Stimulated activated CD4-positive, alpha-beta T cell treated with anti-CD3 and anti-CD28 coated beads, Interleukin-2, amount 100 ng/mL, for 48 hours (primary cell): ENCODE measurements at regions not wholly inside any gene's neighbourhood (a gene's known extent, or its start where the extent isn't known, plus 50 kb on each side); places are given as distances from the start of the nearest gene placed in this dataset.
"Not testable (repeated sequence)": the region's sequence is repeated elsewhere in the genome, so short reads cannot be mapped to it uniquely, and the experiment has no call there.

Source experiments
- DNase-seq, 2 donors: peaks; one replicate each; pipeline ENCODE4 v3.0.0-alpha.2; 2020

DNA sequence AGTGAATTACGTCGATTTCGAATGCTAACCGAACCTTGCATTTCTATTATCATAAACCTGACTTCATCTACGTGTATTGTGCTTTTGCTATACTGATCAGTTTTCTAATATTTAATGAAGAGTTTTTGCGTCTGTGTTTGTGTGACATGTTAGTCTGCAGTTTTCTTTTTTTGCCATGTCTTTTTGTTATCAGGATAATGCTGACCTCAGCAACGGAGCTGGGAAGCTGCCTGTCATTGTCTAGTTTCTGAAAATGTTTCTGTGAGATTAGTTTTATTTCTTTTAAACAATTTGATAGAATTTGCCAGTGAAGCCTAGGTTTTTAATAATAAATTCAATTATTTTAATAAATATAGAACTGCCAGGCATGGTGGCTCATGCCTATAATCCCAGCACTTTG, 139.3 kb downstream of the LAT start:
- DNase-seq, result not testable (repeated sequence)

DNA sequence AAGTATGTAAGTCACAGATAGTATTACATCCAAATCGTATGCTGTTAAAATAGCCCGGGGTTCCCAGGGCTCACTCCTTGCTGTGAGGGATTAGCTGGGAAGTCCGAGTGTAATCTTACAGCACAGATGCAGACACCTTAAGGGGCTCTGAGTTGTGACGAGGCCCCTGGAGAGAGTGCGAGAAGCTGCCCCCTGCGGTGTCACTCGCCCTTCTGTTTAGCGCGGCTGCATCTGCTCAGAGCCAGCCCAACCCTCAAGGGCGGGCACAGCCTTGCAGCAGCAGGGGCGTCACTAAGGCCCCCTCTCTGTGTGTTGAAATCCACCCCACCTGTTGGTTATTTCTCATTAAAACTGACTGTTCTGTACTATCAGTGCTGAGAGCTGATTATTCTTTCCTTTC, 135.8 kb downstream of the LAT start:
- not testable (repeated sequence) for DNase-seq

DNA sequence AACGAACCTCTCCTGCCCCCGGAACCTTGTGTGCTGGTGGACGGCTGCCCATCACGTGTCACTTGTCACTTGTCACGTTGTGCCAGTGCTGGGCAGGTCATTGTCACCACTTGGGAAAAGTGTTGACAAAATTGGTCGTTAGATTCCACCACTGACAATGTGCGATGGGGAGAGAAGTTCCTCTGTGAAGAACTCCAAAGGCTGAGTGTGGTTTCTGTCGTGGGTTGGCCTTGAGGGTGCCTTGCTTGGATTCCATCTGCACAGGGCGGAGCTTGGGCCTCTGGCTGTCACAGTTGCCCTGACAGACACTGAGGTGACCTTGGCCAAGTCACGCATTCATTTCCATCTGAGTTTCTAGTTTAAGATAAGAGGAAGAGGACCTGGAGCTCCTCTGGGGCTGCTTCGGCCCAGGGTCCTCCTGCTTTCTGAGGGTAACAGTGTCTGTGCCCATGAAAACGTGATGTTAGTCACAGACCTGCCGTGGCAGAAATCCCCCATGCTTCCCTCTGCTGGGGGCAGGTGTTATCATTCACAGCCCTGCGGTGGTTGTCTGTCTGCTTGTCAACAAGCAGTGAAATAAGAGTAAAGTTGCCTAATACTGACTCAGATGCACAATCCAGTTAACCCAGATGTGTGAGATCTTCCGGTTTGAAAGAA, 133.6 kb downstream of the LAT start:
- not testable (repeated sequence) for DNase-seq

DNA sequence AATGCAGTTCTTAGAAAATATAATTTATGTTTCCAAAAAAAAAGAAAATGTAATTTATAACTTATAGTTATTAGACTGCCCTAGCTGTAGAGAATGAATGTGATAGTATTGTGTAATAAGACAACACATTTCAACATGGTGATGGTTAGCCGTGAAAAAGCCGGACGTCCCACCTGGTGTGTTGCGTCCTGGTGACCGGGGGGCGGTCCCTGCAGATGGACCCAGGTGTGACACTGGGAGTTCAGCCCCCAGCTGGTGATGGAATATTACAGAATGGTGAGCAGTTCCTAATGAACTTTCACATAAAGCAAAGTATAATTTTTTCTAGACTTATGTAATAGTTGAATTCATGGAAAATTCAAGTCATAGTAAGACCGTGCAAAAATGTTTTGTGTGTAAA, 132.8 kb downstream of the LAT start:
- no peak for DNase-seq

DNA sequence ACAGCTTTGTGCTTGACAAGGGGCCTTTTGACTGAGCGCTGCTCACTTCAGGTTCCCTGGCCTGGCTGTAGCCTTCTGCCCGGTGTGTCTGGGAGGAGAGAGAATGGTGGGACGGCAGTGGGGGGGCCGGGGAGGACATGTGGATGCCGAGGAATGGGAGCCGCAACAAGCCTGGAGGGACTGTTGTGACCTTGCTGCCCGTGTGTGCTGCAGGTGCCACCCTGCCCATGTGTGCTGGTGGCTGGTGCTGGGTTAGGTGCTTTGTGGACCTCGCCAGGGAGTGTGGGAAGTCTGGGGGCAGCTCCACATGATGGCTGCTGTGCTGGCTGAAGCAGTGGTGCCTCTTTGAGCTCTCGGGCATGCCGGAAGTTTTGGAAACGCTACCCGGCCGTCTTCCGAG, 132.1 kb downstream of the LAT start:
- no peak for DNase-seq

DNA sequence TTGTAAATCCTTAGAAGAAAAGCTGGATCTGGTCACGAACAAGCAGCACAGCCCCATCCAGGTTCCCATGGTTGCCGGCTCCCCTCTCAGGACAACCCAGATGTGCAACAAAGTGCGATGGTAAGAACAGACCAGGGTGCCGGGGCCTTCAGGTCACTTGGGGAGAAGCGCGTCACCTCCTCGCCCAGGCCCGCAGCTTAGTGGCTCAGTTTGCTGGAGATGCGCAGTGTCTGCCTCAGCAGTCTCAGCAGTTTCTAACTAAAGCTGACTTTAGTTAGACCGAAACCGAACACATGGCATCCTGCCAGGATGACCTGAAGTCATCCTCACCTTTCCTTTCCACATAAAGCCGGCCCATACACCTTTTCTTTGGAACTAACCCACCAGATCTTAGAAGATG, 131.4 kb downstream of the LAT start:
- not testable (repeated sequence) for DNase-seq

DNA sequence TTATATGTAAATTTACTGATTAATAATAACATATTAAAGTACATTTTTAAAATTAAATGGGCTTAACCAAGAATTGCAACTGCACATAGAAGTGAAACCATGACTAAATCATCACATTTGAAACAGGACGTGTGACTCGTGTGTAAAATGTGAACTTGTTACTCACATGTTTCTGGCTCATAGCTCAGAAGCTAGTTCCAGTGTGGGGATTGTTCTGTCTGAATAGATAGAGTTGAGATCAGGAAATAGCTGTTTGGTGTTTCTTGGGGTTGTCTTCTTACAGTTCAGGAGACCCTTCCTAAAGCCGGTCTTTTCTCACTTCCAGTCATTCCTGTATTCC, 130.9 kb downstream of the LAT start:
- DNase-seq, result not testable (repeated sequence)

DNA sequence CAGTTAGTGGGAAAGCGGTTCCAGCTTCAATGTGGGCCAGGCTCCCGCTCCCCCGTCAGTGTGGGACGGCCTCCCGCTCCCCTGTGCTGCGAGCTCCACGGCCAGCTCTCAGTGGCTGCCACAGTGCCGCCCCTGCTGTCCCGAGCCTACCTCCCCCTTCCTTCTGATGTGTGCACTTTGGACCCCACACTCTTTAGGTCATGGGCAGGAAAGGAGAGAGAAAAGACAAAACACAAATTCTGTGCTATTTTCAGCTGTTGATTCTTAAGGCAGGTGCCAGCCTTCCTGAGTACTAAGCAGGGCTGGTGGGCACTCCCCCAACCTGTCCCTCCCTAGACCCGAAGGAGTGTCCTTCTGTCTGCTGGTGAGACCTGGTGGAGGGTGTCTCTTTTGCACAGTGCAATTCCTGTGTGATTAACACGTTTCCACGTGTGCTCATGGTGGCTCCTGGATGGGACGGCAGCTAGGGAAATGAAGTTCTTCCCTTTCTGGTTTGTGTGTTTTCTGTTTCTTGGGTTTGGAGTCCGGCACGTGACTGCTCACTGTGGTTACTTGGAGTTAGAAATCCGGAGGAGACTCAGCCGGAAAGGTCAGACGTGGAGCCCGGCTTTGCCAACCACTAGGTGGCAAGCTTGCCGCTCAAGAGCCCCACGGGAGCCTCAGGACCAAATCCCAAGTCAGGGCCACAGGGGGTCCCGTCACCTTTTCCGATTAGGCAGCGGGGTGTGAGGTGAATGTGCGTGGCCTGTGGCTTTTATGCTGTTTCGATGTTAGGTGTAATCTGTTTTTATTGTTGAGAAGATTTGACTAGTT, 130.3 kb downstream of the LAT start:
- DNase-seq, result peak; percentile 23 to 43

DNA sequence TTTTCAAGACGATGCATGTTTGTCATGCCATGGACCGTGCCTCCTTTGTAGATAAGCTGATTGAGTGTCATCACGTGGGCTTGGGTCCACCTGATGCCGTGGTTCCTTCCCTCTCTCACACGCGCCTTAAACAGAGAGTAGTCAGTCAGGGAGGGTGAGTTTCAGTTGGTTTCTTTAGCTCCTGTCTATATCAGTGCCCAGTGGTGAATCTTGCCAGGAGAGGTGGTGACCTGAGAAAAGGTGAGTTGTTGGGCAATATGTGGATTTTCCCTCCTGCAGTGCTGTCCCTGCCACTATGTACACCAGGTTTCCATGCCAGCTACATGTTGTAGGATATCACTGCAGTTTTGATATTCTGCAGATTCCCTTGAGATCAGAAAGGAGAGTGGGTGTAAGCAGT, 129.7 kb downstream of the LAT start:
- DNase-seq, result no peak

DNA sequence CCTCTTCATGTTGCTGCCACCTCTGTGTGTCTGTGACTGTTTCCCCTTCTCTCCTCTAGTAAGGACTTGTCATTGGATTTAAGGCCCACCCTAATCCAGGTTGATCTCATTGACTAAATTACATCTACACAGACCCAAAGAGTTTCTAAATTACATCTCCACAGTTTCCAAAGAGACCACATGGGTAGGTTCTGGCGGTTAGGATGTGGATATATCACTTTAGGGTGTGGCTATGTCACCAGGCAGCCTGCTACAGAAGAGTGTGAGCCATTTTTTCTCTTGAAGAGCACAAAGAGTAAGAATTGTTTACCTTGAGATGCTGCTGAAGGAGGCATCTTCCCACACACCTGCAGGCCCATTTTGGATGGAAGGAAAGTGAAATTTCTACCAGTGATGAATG, 128.6 kb downstream of the LAT start:
- not testable (repeated sequence) for DNase-seq

DNA sequence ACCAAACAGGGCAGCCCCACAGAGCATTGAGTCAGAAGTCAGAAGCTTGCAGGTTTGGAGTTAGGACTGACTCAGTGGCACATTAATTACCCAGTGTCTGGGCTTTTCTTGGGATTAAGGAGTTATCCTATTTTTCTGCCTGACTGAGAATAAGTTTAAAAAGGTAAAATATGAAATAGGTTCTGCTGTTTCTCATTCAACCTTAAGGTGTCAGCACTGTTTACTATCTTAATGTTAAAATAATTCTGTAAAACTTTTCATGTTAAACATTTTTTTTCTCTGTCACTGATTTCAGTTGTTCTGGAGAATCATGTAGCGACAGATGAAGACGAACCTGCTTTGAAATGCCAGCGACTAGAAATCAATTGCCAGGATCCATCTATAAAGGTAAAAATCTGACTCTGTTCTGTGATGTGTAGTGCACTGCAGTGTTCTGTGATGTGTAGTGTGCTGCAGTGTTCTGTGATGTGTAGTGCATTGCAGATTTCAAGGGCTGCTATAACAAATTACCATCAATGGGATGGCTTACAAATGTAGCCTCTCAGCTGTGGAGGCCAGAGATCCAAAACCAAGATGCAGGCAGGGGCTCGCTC, 128.0 kb downstream of the LAT start:
- no peak for DNase-seq

DNA sequence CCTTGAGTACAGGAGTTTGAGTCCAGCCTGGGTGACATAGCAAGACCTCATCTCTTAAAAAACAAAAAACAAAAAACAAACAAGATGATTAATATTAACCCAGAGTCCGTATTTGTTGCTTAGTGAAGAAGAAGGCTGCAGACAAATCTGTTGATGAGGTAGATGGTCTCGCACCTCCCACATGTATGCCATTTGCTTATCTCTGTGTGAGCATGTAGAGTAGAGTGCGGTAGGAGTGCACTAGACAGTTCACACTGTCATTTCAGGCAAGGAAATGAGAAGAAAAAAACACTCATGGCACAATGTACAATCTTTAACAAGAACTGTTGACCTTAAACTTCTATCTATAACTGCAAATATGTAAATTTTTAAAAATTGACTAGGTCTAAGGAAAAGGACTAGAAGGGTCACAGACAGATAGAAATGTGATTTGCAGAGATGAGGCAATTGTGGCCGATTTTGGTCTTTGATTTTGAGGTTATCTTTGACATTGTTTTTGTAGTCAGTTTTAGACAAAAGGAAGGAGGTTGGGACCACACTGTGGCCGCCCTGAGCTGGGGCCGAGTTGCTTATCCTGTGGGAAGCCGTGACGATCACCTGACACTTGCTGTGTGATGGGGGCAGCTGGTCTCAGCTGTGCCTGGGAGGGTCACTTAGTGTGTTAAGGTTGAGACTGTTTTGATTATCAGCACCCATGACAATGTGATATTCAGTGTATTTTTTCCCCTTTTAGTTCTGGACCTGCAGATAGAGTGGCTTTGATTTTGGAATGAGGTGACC, 127.2 kb downstream of the LAT start:
- DNase-seq, result not testable (repeated sequence)

DNA sequence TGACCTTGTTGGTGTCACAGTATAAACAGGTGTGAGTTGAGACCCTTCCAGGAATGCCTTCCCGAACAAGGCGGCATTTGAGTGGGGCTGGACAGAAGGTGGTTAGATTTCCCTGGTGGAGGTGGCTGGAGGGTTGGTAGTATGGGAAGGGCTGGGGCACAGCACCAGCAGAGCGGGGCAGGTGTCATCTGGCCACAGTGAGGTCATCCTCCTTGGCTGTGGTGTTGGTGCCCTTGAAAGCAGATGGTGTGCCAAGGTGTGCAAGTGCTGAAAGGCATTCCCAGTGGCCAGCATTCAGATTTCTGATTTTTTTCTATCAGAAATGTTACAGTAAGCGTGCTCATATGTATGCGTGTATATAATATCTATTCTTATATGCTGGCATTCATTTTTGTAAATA, 126.6 kb downstream of the LAT start:
- DNase-seq, result no peak

DNA sequence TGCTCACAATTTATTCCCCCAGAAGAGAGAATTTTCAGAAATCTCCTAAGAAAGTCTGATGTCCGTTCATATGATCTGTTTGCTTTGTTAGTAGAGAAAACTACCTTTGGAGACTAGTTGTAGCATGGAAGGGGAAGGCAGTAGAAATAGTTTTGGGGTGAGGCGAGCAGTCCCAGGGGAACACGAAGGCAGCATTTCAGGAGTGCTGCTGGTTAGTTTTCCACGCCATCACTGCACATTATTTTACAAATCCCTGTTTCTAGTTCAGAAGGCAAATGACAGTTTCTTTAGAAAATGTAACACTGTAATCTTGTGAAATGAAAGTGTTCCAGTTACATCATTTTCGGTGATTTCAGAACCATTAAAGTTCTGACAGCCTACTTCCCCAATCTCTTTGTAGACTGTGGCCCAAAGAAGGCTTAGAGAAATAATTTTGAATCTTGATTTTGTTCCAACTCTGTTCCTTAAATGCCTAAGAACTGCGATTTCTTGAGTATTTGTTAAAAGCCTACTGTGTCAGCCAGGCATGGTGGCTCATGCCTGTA, 123.8 kb downstream of the LAT start:
- DNase-seq, result not testable (repeated sequence)

DNA sequence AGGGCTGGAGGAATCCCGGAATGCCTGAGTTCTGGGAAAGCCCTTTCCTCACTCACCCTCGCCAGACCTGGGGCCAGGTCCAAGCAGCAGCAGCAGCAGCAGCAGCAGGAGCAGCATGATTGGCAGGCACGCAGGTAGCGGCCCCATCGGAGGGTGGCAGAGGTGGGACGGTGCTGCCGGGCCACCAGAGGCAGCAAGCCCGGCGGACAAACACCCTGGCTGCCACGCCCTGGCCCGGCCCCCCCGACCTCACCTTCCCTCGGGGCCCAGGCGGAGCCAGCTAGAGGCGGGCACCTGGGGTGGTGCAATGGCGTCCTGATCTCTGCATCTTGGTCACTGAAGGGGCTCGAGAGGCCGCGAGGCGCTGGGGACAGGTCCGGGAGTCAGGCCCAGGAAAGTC, 122.4 kb downstream of the LAT start:
- no peak for DNase-seq

DNA sequence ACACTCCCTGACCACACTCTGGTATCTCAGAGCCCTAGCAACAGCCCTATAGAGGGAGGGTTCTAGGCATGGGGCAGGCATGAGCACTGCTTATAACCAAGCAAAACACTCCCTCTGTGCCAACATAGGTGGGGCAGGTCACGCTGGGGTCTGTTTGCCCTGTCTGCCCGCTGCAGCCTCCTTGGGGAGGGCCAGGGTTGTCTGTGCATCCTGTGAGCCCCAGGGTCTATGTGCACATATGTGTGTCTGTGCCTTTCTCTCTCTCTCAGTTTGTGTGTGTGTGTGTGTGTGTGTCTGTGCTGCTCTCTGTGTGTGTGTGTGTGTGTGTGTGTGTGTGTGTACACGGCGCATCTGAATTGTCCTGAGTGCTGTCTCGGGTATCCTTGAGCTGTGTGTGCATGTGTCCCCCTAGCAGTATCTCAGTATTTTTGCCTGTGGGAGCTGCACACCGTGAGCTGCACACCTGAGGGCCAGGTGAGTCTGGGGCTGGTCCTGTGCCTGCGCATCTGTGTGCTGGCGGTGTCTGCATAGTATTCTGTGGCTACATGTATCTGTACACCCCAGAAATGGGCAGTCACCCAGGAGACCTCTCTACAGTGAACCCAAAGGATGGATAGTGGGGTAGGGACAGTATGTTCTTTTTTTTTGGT, 121.5 kb downstream of the LAT start:
- DNase-seq, result not testable (repeated sequence)

DNA sequence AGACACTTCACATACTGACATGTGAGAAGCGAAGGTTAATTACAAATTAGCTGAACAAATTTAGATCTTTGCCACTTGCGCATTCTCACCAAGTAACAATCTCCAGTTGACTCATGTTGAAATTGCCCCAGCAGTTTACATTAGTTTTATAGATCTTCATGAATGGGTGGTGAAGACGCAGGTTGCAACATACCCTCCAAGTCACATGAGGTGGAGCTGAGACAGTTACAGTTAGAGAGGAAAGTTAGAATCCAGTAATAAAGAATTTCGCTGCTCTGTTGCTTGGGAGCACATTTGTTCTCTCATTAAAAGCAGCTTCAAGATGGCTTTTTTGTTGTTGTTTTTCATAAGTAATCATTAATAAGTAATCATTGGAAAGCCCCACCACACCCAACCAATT, 119.7 kb downstream of the LAT start:
- DNase-seq, result not testable (repeated sequence)

DNA sequence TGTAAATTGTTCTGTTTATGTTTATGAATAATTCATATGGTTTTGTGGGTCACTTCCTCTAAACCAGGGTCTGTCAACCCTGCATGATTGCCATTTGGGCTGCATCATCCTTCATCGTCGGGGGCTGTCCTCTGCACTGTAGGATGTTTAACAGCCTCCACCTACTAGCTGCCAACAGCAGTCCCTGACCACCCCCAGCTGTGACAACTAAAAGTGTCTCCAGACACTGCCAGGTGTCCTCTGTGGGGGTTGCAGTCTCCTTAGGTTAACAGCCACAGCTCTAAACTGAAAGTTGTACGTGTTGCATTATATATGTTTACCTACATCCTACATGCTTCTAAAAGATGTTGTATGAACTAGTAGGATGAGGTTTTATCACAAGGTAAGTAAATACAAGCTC, 113.1 kb downstream of the LAT start:
- DNase-seq, result not testable (repeated sequence)

DNA sequence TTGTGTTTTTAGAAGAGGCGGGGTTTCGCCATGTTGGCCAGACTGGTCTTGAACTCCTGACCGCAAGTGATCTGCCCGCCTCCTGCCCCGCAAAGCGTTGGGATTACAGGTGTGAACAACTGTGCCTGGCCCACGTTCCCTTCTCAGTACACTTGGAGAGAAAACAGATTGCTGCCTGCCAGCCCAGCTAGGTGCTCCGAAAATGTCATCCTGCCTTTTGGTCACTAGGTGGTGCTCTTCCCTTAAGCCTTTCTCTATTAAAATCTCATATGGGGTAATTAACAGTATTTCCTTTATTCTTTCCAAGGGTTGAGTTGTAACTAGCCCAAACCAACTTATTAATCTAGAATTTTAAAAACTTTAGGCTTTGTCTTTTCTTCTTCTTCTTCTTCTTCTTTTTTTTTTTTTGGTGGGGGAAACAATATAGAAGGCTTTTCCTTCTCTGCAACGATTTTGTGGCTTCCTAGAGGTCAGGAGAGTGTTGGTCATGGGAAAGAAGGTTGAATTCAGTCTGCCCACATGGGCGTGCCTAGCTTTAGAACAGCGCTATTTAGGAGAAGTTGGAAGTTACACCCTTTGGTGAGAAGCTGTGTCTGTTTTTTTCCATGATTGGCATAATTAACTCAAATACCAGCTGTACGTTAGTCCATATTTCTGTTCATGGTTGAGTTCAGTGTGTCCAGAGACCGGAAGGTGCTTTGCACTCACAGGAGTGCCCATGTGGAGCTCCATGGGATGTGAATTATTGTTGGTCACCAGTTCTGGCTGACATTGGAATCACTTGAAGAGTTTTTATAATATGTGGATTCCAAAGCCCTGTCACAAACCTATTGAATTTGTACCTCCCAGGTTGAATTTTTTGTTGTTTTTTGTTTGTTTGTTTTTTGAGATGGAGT, 110.1 kb downstream of the LAT start:
- not testable (repeated sequence) for DNase-seq

DNA sequence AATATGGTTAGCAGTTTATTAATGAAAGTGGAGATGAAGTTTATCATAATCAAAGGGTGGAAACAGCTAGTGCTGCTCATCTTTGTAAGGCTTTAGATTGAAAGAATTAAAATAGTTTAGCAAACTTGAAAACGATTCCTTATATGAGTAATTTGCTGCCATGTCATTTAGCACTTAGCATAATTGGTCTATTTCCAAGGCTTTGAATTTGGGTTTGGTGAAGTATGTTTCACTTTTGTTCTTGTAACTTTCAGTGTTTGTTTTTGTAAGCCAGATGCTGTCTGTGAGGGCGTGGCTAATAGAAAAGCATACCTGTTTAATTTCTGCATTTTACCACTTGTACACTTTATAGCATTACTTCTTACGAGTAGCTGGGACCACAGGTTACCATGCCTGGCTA, 109.5 kb downstream of the LAT start:
- not testable (repeated sequence) for DNase-seq

DNA sequence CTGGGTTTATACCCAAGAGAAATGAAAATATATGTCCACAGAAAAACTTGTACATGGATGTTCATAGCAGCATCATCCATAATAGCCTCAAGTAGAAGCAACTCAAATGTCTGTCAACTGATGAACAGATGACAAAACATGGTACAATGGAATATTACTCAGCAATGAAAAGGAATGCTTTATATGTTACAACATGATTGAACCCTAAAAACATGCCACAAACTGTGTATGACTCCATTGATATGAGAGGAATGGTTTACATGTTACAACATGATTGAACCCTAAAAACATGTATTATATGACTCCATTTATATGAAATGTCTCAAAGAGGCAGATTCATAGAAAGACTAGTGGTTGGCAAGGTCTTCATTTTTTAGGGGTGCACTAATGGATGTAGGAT, 104.8 kb downstream of the LAT start:
- DNase-seq, result not testable (repeated sequence)
